ENCODE measurements at regions not wholly inside any gene's neighbourhood (a gene's known extent, or its start where the extent isn't known, plus 50 kb on each side); places are given as distances from the start of the nearest gene placed in this dataset.

DNA sequence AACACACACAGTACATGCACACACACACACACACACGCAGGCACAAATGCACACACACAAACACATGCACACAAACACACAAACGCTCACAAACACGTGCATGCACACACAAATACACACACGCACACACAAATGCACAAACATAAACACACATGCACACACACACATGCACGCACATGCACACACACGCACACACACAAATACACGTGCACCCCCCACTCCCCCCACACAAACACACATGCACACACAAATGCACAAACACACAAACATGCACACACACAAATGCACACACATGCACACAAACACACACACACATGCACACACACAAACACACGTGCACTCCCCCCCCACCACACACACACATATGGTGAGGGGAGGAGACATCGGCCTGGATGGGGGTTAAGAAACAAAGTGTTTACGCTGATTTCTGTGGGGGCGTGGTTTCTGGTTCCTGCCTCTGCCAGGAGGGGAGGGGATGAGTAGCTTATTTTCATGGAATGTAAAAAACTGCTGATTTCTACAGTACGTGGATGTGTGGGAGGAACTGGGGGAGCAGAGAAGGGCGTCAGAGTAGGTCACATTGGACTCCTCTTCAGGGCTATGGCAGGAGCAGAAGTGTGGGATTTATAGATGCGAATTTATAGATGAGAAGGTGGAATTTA lies 607.2 kb downstream of the QKI start:
- 100% methylated on average over 1 of the region's 14 CpGs for WGBS (ENCODE audit: extremely low coverage, insufficient read length, low lambda C conversion rate)
- H3K9ac ChIP-seq (ENCODE audit: extremely low read depth, insufficient read length, low read length): no peak overlapping the region
- no peak overlapping the region for H2AK5ac ChIP-seq (ENCODE audit: insufficient read length, low read length)
- no peak overlapping the region for H3K18ac ChIP-seq (ENCODE audit: insufficient read length, low read depth, low read length)
- H3K9me3 Mint-ChIP-seq: no peaks in the 10 kb centered on the region; a peak in 1 of 5 replicates
- H3K27me3 ChIP-seq (ENCODE audit: insufficient read depth, low read length): no peaks in the 10 kb centered on the region
- no peak overlapping the region for H2BK5ac ChIP-seq (ENCODE audit: insufficient read length, low read length)
- H3K4me3 Mint-ChIP-seq: no peak overlapping the region
- H3K9me3 ChIP-seq (ENCODE audit: control insufficient read depth, low read depth, low read length): no peaks in the 10 kb centered on the region
- no peak overlapping the region for H3K14ac ChIP-seq (ENCODE audit: insufficient read depth, low read length)
- no peak overlapping the region for H3K23ac ChIP-seq (ENCODE audit: insufficient read length, low read depth, low read length)
- H3K56ac ChIP-seq (ENCODE audit: insufficient read length, low read depth, low read length): no peak overlapping the region
- no peak overlapping the region for H4K91ac ChIP-seq (ENCODE audit: insufficient read length, low read depth, low read length)
- H3T11ph ChIP-seq (ENCODE audit: low read length): no peak overlapping the region
- DNase-seq: no peak
- H3K23me2 ChIP-seq (ENCODE audit: insufficient read length, low read depth, low read length, poor library complexity, severe bottlenecking): no peaks in the 10 kb centered on the region
- no peak overlapping the region for H2BK120ac ChIP-seq (ENCODE audit: low read depth, low read length, poor library complexity, severe bottlenecking)
- H3K4me2 ChIP-seq (ENCODE audit: insufficient read depth, insufficient read length, low read length): no peak overlapping the region
- H2BK15ac ChIP-seq (ENCODE audit: low read depth, low read length): no peak overlapping the region
- TF ChIP-seq, protein P1, sequence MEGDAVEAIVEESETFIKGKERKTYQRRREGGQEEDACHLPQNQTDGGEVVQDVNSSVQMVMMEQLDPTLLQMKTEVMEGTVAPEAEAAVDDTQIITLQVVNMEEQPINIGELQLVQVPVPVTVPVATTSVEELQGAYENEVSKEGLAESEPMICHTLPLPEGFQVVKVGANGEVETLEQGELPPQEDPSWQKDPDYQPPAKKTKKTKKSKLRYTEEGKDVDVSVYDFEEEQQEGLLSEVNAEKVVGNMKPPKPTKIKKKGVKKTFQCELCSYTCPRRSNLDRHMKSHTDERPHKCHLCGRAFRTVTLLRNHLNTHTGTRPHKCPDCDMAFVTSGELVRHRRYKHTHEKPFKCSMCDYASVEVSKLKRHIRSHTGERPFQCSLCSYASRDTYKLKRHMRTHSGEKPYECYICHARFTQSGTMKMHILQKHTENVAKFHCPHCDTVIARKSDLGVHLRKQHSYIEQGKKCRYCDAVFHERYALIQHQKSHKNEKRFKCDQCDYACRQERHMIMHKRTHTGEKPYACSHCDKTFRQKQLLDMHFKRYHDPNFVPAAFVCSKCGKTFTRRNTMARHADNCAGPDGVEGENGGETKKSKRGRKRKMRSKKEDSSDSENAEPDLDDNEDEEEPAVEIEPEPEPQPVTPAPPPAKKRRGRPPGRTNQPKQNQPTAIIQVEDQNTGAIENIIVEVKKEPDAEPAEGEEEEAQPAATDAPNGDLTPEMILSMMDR (conservative IDR thresholded peaks at IDR 0.05): no peak
- no peak overlapping the region for H2BK12ac ChIP-seq (ENCODE audit: insufficient read length, low read depth, low read length)
- H3K79me2 ChIP-seq (ENCODE audit: insufficient read depth, low read length): no peaks in the 10 kb centered on the region
- peaks cover 3 to 11% of the 10 kb centered on the region in 2 experiments; a peak in 3 of 4 replicates for H3K4me1 Mint-ChIP-seq
- H4K5ac ChIP-seq (ENCODE audit: insufficient read length, low read depth, low read length): no peak overlapping the region
- H2BK20ac ChIP-seq (ENCODE audit: low read depth, low read length, poor library complexity, severe bottlenecking): no peak overlapping the region
- H3K79me1 ChIP-seq (ENCODE audit: insufficient read depth, low read depth, low read length, poor library complexity, severe bottlenecking): no peaks in the 10 kb centered on the region
- H3K4ac ChIP-seq (ENCODE audit: low read depth, low read length): no peak overlapping the region
- H3K27ac Mint-ChIP-seq: 0 out of 7 replicates have a peak overlapping the region, but pooled peaks of 1 of the 3 experiments have one; percentile 47
- H3K36me3 Mint-ChIP-seq (ENCODE audit: insufficient read depth in 1 of 3, low read depth in 3 of 3): peaks cover 0 to 2% (median 0%) of the 10 kb centered on the region in 3 experiments; a peak in 1 of 7 replicates
- peaks cover 8% of the 10 kb centered on the region; the same call in 1 of the 2 replicates for H3K27me3 Mint-ChIP-seq (ENCODE audit: low read depth)
- H2AFZ ChIP-seq (ENCODE audit: low read length): no peak overlapping the region
- no peak overlapping the region for H3K27ac ChIP-seq (ENCODE audit: insufficient read length, low read depth, low read length)
- H3K4me1 ChIP-seq (ENCODE audit: insufficient read depth, low read length): no peaks in the 10 kb centered on the region
- no peak overlapping the region for H4K8ac ChIP-seq (replicated peaks; ENCODE audit: insufficient read length, low read depth, low read length)
- H4K20me1 ChIP-seq (ENCODE audit: control insufficient read depth, insufficient read depth, insufficient read length): peaks cover 2% of the 10 kb centered on the region

Measured in H9 (cell line).